NCI-H446 (cell line): ENCODE measurements at regions not wholly inside any gene's neighbourhood (a gene's known extent, or its start where the extent isn't known, plus 50 kb on each side); places are given as distances from the start of the nearest gene placed in this dataset.
A peak's percentile ranks its signal among the peaks of the same experiment; 100 is the strongest.

Source experiments
- DNase-seq, 2 experiments: peaks; one replicate each; lab custom pipeline; 2025; lab: John Stamatoyannopoulos, UW

- no peak for DNase-seq
Observed at GRCh38 chr3:35484929-35485530, 154.3 kb upstream of the ARPP21 start.

- no peak for DNase-seq
Observed at GRCh38 chr3:35486295-35486694, 153.0 kb upstream of the ARPP21 start.

- no peak for DNase-seq
Observed at GRCh38 chr3:35487376-35487775, 151.9 kb upstream of the ARPP21 start.

GRCh38 chr3:35488526-35488925, 150.8 kb upstream of the ARPP21 start:
- DNase-seq: no peak

GRCh38 chr3:35492841-35493240, 146.5 kb upstream of the ARPP21 start:
- DNase-seq: no peak

- DNase-seq: no peak
Observed at GRCh38 chr3:35498506-35499210, 140.7 kb upstream of the ARPP21 start.

- DNase-seq: peak in 1 of 2 experiments; percentile 27
Observed at GRCh38 chr3:35500641-35501350, 138.5 kb upstream of the ARPP21 start.

- DNase-seq: no peak
Observed at GRCh38 chr3:35502699-35503098, 136.6 kb upstream of the ARPP21 start.

- peak in 1 of 2 experiments; percentile 11 for DNase-seq
Observed at GRCh38 chr3:35505181-35505580, 134.1 kb upstream of the ARPP21 start.

- DNase-seq: no peak
Observed at GRCh38 chr3:35505772-35506171, 133.6 kb upstream of the ARPP21 start.

- DNase-seq: no peak
Observed at GRCh38 chr3:35519936-35520335, 119.4 kb upstream of the ARPP21 start.

- DNase-seq: no peak
Observed at GRCh38 chr3:35521196-35521595, 118.1 kb upstream of the ARPP21 start.

GRCh38 chr3:35522450-35522849, 116.9 kb upstream of the ARPP21 start:
- no peak for DNase-seq

GRCh38 chr3:35523074-35523473, 116.3 kb upstream of the ARPP21 start:
- DNase-seq: no peak

- no peak for DNase-seq
Observed at GRCh38 chr3:35523838-35524237, 115.5 kb upstream of the ARPP21 start.

GRCh38 chr3:35524856-35525255, 114.5 kb upstream of the ARPP21 start:
- DNase-seq: no peak

- DNase-seq: no peak
Observed at GRCh38 chr3:35528728-35529127, 110.6 kb upstream of the ARPP21 start.

- no peak for DNase-seq
Observed at GRCh38 chr3:35529337-35529736, 110.0 kb upstream of the ARPP21 start.

GRCh38 chr3:35537265-35537664, 102.1 kb upstream of the ARPP21 start:
- DNase-seq: peak in 1 of 2 experiments; percentile 12

GRCh38 chr3:35544976-35545375, 94.3 kb upstream of the ARPP21 start:
- no peak for DNase-seq

- DNase-seq: peak; percentile 6 to 74
Observed at GRCh38 chr3:35549690-35550089, 89.6 kb upstream of the ARPP21 start.

- DNase-seq: no peak
Observed at GRCh38 chr3:35562141-35562540, 77.2 kb upstream of the ARPP21 start.

GRCh38 chr3:35565048-35565447, 74.3 kb upstream of the ARPP21 start:
- no peak for DNase-seq
